AG10803 (cell line): ENCODE measurements at regions not wholly inside any gene's neighbourhood (a gene's known extent, or its start where the extent isn't known, plus 50 kb on each side); places are given as distances from the start of the nearest gene placed in this dataset.

Experiments
- DNase-seq: peaks from one replicate; pipeline ENCODE4 v3.0.0; 2010; ENCODE audit warnings: low read depth
- H3K4me3 ChIP-seq: 2 replicates; pipeline ENCODE4 v1.5.1; 2011; ENCODE audit warnings: mild to moderate bottlenecking, low read length, control low read depth
- TF ChIP-seq, protein P1 (sequence below): conservative IDR thresholded peaks from 2 replicates; pipeline ENCODE4 v1.5.1; 2011; ENCODE audit warnings: mild to moderate bottlenecking, low read length, control low read depth, inconsistent platforms

- no peak overlapping the region for H3K4me3 ChIP-seq
- no peak for DNase-seq
- TF ChIP-seq, protein P1, sequence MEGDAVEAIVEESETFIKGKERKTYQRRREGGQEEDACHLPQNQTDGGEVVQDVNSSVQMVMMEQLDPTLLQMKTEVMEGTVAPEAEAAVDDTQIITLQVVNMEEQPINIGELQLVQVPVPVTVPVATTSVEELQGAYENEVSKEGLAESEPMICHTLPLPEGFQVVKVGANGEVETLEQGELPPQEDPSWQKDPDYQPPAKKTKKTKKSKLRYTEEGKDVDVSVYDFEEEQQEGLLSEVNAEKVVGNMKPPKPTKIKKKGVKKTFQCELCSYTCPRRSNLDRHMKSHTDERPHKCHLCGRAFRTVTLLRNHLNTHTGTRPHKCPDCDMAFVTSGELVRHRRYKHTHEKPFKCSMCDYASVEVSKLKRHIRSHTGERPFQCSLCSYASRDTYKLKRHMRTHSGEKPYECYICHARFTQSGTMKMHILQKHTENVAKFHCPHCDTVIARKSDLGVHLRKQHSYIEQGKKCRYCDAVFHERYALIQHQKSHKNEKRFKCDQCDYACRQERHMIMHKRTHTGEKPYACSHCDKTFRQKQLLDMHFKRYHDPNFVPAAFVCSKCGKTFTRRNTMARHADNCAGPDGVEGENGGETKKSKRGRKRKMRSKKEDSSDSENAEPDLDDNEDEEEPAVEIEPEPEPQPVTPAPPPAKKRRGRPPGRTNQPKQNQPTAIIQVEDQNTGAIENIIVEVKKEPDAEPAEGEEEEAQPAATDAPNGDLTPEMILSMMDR, result no peak
These were observed 256.3 kb downstream of the CDH10 start for GRCh38 chr5:24388448-24388847.

GRCh38 chr5:24389968-24390367, 254.8 kb downstream of the CDH10 start:
- no peak overlapping the region for H3K4me3 ChIP-seq
- TF ChIP-seq, protein P1, result no peak
- no peak for DNase-seq

DNA sequence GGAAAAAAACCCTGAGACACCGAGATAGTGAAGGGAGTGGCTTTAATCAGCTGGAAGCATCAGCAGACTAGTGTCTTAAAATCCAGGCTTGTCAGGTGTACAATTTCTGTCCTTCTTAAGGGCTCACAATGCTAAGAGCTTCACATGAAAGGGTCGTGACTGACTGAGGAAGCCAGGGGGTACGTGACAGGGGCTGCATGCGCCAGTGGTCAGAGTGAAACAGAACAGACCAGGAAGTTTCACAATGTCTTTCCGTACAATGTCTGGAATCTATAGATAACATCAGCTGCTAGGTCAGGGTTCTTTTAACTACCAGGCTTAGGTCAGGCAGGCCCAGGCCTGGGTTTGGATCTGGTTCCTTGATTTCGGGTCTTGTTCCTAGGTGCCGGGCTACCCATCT, 253.0 kb downstream of the CDH10 start:
- H3K4me3 ChIP-seq, result no peak overlapping the region
- TF ChIP-seq, protein P1, result no peak
- DNase-seq, result no peak

GRCh38 chr5:24397601-24398000, 247.2 kb downstream of the CDH10 start:
- TF ChIP-seq, protein P1, result no peak
- DNase-seq, result no peak
- H3K4me3 ChIP-seq, result no peak overlapping the region

DNA sequence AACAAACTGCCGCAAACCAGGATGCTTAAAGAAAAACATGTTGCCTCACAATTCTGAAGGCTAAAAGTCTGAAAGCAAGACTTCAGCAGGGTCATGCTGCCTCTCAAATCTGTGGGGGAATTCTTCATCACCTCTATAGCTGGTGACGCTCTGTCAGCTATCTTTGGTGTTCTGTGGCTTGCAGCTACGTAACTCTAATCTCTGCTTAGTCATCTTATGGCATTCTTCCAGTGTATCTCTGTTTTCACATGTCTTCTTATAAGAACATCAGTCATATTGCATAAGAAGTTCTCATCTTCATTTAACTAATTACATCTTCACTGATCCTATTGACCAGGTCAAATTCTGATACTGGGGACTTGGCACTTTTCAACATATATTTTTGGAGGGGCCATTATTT, 243.0 kb downstream of the CDH10 start:
- TF ChIP-seq, protein P1, result no peak
- no peak for DNase-seq
- H3K4me3 ChIP-seq, result no peak overlapping the region

GRCh38 chr5:24407466-24407865, 237.3 kb downstream of the CDH10 start:
- TF ChIP-seq, protein P1, result no peak
- H3K4me3 ChIP-seq, result no peak overlapping the region
- no peak for DNase-seq

DNA sequence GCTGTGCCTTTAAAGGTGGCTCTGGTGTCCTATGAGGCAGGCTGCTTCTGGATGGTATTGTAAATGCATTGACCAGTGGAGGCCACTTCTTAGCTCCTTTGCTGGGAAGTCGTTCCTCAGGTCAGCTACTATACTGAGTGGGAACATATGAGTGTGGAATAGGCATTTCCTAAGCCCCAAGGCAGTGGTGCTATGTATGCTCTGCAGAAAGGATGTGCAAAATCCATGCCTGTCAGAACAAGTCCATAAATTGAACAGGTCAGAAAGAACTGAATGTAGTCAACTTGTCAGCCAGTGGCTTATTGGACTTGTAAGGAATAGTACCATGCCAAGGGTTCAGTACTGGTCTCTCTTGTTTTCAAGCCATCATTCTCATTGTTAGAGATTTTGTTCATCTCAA, 216.4 kb downstream of the CDH10 start:
- no peak overlapping the region for H3K4me3 ChIP-seq
- DNase-seq, result no peak
- TF ChIP-seq, protein P1, result no peak
